Fibroblast of mammary gland (primary cell): ENCODE measurements at regions not wholly inside any gene's neighbourhood (a gene's known extent, or its start where the extent isn't known, plus 50 kb on each side); places are given as distances from the start of the nearest gene placed in this dataset.

ENCODE experiments used
- DNase-seq: peaks from one replicate; pipeline ENCODE4 v3.0.0-alpha.2; 2010; ENCODE audit warnings: low read depth
- H3K4me3 ChIP-seq: 2 replicates; pipeline ENCODE4 v1.5.1; 2011; ENCODE audit warnings: low read depth, mild to moderate bottlenecking, low read length, moderate library complexity; ENCODE audit not compliant: control insufficient read depth
- CTCF ChIP-seq: conservative IDR thresholded peaks from 2 replicates; pipeline ENCODE4 v1.5.1; 2011; ENCODE audit warnings: low read depth, low read length, inconsistent platforms; ENCODE audit not compliant: control insufficient read depth, insufficient read depth

- DNase-seq, result no peak
These were observed 901.0 kb downstream of the BRD1 start for GRCh38 chr22:48926643-48927042.

GRCh38 chr22:48926136-48926535 is 901.5 kb downstream of the BRD1 start:
- no peak overlapping the region for H3K4me3 ChIP-seq
- no peak for TF ChIP-seq CTCF
- DNase-seq, result no peak

More at GRCh38 chr22:48926643-48927042, 901.0 kb downstream of the BRD1 start:
- no peak overlapping the region for H3K4me3 ChIP-seq
- TF ChIP-seq CTCF, result no peak

- TF ChIP-seq CTCF, result no peak
- no peak for DNase-seq
- H3K4me3 ChIP-seq, result no peak overlapping the region
These were observed 902.2 kb downstream of the BRD1 start for GRCh38 chr22:48925450-48925849.

GRCh38 chr22:48923996-48924395 is 903.7 kb downstream of the BRD1 start:
- no peak for DNase-seq
- no peak for TF ChIP-seq CTCF

GRCh38 chr22:48923165-48923865 is 904.4 kb downstream of the BRD1 start:
- no peak for TF ChIP-seq CTCF
- no peak for DNase-seq
- no peak overlapping the region for H3K4me3 ChIP-seq

More at GRCh38 chr22:48923996-48924395, 903.7 kb downstream of the BRD1 start:
- no peak overlapping the region for H3K4me3 ChIP-seq

GRCh38 chr22:48921411-48921903 is 906.2 kb downstream of the BRD1 start:
- H3K4me3 ChIP-seq, result no peak overlapping the region
- no peak for DNase-seq
- no peak for TF ChIP-seq CTCF
